A673 (cell line): ENCODE measurements at regions not wholly inside any gene's neighbourhood (a gene's known extent, or its start where the extent isn't known, plus 50 kb on each side); places are given as distances from the start of the nearest gene placed in this dataset.

Experiments used
- CTCF ChIP-seq: fragments of 300-800, 200-600 bp; sonication (generic); conservative IDR thresholded peaks from 2 replicates; pipeline ENCODE4 v1.5.1; 2017; ENCODE audit warnings: low read depth, mild to moderate bottlenecking, antibody characterized with exemption, low read length, moderate library complexity, mixed read lengths
- EZH2 ChIP-seq: fragments of 200-600 bp; sonication (generic); IDR thresholded peaks from 2 replicates; pipeline ENCODE4 v1.6.1; 2017; ENCODE audit warnings: borderline replicate concordance, low read depth, mild to moderate bottlenecking, mixed read lengths, antibody characterized with exemption, low read length; ENCODE audit not compliant: poor library complexity, severe bottlenecking

- TF ChIP-seq CTCF (no peak), EZH2 (no peak)
These were observed 849.0 kb downstream of the DTWD2 start for GRCh38 chr5:118139361-118139760.
